T-helper 1 cell (primary cell): ENCODE measurements at regions not wholly inside any gene's neighbourhood (a gene's known extent, or its start where the extent isn't known, plus 50 kb on each side); places are given as distances from the start of the nearest gene placed in this dataset.
"Not testable (repeated sequence)": the region's sequence is repeated elsewhere in the genome, so short reads cannot be mapped to it uniquely, and the experiment has no call there.

Experiments used
- DNase-seq, 5 donors: peaks; one replicate each; pipeline ENCODE4 v3.0.0-alpha.2; 2012 to 2020

- no peak for DNase-seq
Measured at GRCh38 chr12:76176940-76177339, 92.5 kb upstream of the NAP1L1 start.

- not testable (repeated sequence) for DNase-seq
Measured at GRCh38 chr12:76175946-76176345, 91.5 kb upstream of the NAP1L1 start.

- no peak for DNase-seq
Measured at GRCh38 chr12:76173756-76174155, 89.3 kb upstream of the NAP1L1 start.

- peak in 4 of 5 donors; percentile 16 to 78 (median 25) for DNase-seq
Measured at GRCh38 chr12:76158518-76159321, 74.2 kb upstream of the NAP1L1 start.

- no peak for DNase-seq
Measured at GRCh38 chr12:76156726-76157125, 72.2 kb upstream of the NAP1L1 start.

GRCh38 chr12:76156314-76156713, 71.8 kb upstream of the NAP1L1 start:
- DNase-seq: no peak

GRCh38 chr12:76155157-76155670, 70.7 kb upstream of the NAP1L1 start:
- no peak for DNase-seq

GRCh38 chr12:76153616-76154015, 69.1 kb upstream of the NAP1L1 start:
- no peak for DNase-seq

- no peak for DNase-seq
Measured at GRCh38 chr12:76152181-76152807, 67.8 kb upstream of the NAP1L1 start.

- DNase-seq: peak in 2 of 5 donors; percentile 7 to 18
Measured at GRCh38 chr12:76144245-76144549, 59.7 kb upstream of the NAP1L1 start.

GRCh38 chr12:76143343-76144244, 59.1 kb upstream of the NAP1L1 start:
- no peak for DNase-seq

- DNase-seq: no peak
Measured at GRCh38 chr12:76142305-76142704, 57.8 kb upstream of the NAP1L1 start.

GRCh38 chr12:76138656-76139055, 54.2 kb upstream of the NAP1L1 start:
- no peak for DNase-seq

- no peak for DNase-seq
Measured at GRCh38 chr12:76137606-76138005, 53.1 kb upstream of the NAP1L1 start.

GRCh38 chr12:76135456-76135855, 51.0 kb upstream of the NAP1L1 start:
- DNase-seq: no peak
